WERI-Rb-1 (cell line): ENCODE measurements at regions not wholly inside any gene's neighbourhood (a gene's known extent, or its start where the extent isn't known, plus 50 kb on each side); places are given as distances from the start of the nearest gene placed in this dataset.

Source experiments
- DNase-seq: peaks from one replicate; pipeline ENCODE4 v3.0.0-alpha.2; 2020
- H3K27ac ChIP-seq: fragments of 250-450 bp; sonication (Bioruptor Pico); 2 replicates; pipeline ENCODE4 v1.5.1; 2020; ENCODE audit warnings: mild to moderate bottlenecking, moderate library complexity
- H3K27me3 ChIP-seq: fragments of 250-450 bp; sonication (Bioruptor Pico); 2 replicates; pipeline ENCODE4 v1.5.1; 2021; ENCODE audit warnings: mild to moderate bottlenecking, low read depth, moderate library complexity; ENCODE audit not compliant: insufficient read depth, severe bottlenecking
- H3K36me3 ChIP-seq: fragments of 250-450 bp; sonication (Bioruptor Pico); 2 replicates; pipeline ENCODE4 v1.5.1; 2020; ENCODE audit warnings: mild to moderate bottlenecking, moderate library complexity
- H3K4me3 ChIP-seq: 2 replicates; pipeline ENCODE4 v1.5.1; 2011; ENCODE audit warnings: low read depth, mild to moderate bottlenecking, control low read depth, low read length
- H3K9me3 ChIP-seq: fragments of 250-450 bp; sonication (Bioruptor Pico); 2 replicates; pipeline ENCODE4 v1.5.1; 2021; ENCODE audit warnings: mild to moderate bottlenecking, moderate library complexity; ENCODE audit not compliant: severe bottlenecking
- CTCF ChIP-seq: IDR thresholded peaks from 2 replicates; pipeline ENCODE4 v1.5.1; 2011; ENCODE audit warnings: low read depth, mild to moderate bottlenecking, control low read depth, inconsistent platforms, low read length

DNA sequence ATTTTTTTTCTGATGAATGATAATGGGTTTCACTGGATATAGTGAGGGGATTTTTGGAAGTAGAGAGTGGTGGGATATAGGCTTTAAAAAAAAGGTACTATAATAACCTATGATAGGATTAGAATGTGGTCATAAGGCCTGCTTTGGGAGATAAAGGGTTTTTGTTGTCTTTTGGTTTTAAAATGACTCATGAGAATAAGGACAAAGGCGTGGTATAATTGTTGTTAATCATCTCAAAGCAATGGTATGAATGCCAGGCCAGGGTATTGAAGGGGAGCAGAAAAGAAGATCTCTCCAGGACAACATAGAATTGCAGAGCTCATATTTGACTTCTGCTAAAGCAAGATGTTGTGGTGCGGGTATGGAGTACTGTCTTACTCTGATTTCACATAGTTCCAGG lies 579.4 kb downstream of the JRKL start:
- Histone ChIP-seq H3K27ac (no peak overlapping the region), H3K27me3 (no peaks in the 10 kb centered on the region)

DNA sequence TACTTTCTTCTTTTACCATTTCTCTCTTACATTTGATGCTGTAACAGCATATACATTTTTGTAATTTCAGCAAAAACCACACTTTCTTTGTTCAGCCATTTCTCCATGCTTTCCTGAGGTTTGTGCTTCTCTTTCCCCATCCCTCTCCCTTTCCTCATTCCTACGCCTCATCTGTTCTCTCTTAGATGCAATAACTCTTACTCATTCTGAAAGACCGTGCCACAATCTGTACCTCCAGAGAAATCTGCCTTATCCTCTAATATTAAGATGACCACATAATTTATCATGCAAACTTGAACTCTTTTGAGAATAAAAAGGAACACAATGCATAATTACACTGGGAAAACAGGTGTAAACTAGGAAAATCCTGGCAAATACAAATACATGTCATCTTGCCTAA lies 588.9 kb downstream of the JRKL start:
- H3K9me3 ChIP-seq: no peaks in the 10 kb centered on the region
- H3K36me3 ChIP-seq: no peaks in the 10 kb centered on the region
- no peak for DNase-seq
- no peak overlapping the region for H3K4me3 ChIP-seq
- no peaks in the 10 kb centered on the region for H3K27me3 ChIP-seq
- no peak overlapping the region for H3K27ac ChIP-seq
- no peak for TF ChIP-seq CTCF

More for the DNA sequence above, 579.4 kb downstream of the JRKL start:
- Histone ChIP-seq H3K36me3 (no peaks in the 10 kb centered on the region), H3K4me3 (no peak overlapping the region), H3K9me3 (no peaks in the 10 kb centered on the region)
- no peak for TF ChIP-seq CTCF
- DNase-seq: no peak

GRCh38 chr11:96986516-96986915 lies 596.7 kb downstream of the JRKL start:
- no peak for DNase-seq
- H3K27me3 ChIP-seq: no peaks in the 10 kb centered on the region
- H3K9me3 ChIP-seq: no peaks in the 10 kb centered on the region
- H3K4me3 ChIP-seq: no peak overlapping the region
- TF ChIP-seq CTCF: no peak
- no peak overlapping the region for H3K27ac ChIP-seq
- no peaks in the 10 kb centered on the region for H3K36me3 ChIP-seq

DNA sequence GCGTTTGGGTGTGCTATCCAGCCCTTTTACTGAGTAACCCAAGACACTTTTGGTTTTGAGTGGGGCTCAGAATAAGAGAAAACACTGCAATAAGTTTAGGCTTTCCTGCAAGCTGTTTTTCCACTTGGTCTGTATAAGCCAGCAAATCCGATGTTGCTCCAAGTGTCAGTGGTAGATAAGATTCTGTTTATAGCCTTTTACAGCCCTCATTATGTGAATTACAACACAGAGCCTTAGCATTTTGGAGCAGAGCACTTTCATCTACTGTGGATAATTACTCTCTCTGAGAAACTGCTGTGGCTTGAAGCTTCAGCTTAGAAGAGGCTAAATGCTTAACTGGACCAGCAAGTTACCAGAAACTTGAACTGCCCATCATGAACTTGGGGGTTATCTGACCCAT lies 601.1 kb downstream of the JRKL start:
- no peaks in the 10 kb centered on the region for H3K9me3 ChIP-seq
- H3K27me3 ChIP-seq: no peaks in the 10 kb centered on the region
- no peak overlapping the region for H3K27ac ChIP-seq
- no peak for DNase-seq
- no peaks in the 10 kb centered on the region for H3K36me3 ChIP-seq
- H3K4me3 ChIP-seq: no peak overlapping the region
- no peak for TF ChIP-seq CTCF

GRCh38 chr11:97000481-97000880 lies 610.7 kb downstream of the JRKL start:
- TF ChIP-seq CTCF: no peak

GRCh38 chr11:97007283-97007682 lies 617.5 kb downstream of the JRKL start:
- DNase-seq: no peak

More at GRCh38 chr11:97000481-97000880, 610.7 kb downstream of the JRKL start:
- Histone ChIP-seq H3K27me3 (no peaks in the 10 kb centered on the region), H3K36me3 (no peaks in the 10 kb centered on the region), H3K4me3 (no peak overlapping the region), H3K27ac (no peak overlapping the region), H3K9me3 (no peaks in the 10 kb centered on the region)
- no peak for DNase-seq

More at GRCh38 chr11:97007283-97007682, 617.5 kb downstream of the JRKL start:
- H3K36me3 ChIP-seq: no peaks in the 10 kb centered on the region
- no peaks in the 10 kb centered on the region for H3K9me3 ChIP-seq
- no peaks in the 10 kb centered on the region for H3K27me3 ChIP-seq
- H3K4me3 ChIP-seq: no peak overlapping the region
- TF ChIP-seq CTCF: no peak
- H3K27ac ChIP-seq: no peak overlapping the region
